ENCODE measurements at regions not wholly inside any gene's neighbourhood (a gene's known extent, or its start where the extent isn't known, plus 50 kb on each side); places are given as distances from the start of the nearest gene placed in this dataset.

- Histone ChIP-seq H3K4me3 (ENCODE audit: low read length) (no peak overlapping the region), H2BK15ac (replicated peaks; ENCODE audit: low read depth) (no peak overlapping the region), H4K5ac (ENCODE audit: low read length) (no peak overlapping the region), H3K36me3 (ENCODE audit: control insufficient read depth, insufficient read depth, low read length) (no peaks in the 10 kb centered on the region), H3K56ac (ENCODE audit: low read length) (no peak overlapping the region), H3K18ac (ENCODE audit: low read length) (no peak overlapping the region), H3K79me2 (ENCODE audit: control insufficient read depth, insufficient read depth, low read length) (no peaks in the 10 kb centered on the region), H3K27me3 (ENCODE audit: insufficient read depth, low read length, poor library complexity) (no peaks in the 10 kb centered on the region), H2BK5ac (ENCODE audit: low read length) (no peak overlapping the region), H3K4me1 (ENCODE audit: control insufficient read depth, low read depth, low read length) (peaks cover 8% of the 10 kb centered on the region), H3K4me2 (ENCODE audit: low read length) (no peak overlapping the region), H3K27ac (ENCODE audit: low read depth, low read length) (no peak overlapping the region), H2AK5ac (ENCODE audit: low read length) (no peak overlapping the region), H4K8ac (ENCODE audit: low read depth, low read length) (no peak overlapping the region), H3K23ac (ENCODE audit: low read length) (no peak overlapping the region), H3K9ac (ENCODE audit: low read length) (no peak overlapping the region), H3K79me1 (ENCODE audit: low read length) (no peaks in the 10 kb centered on the region), H2BK120ac (ENCODE audit: low read depth, low read length) (no peak overlapping the region), H3K4ac (ENCODE audit: low read depth, low read length) (no peak overlapping the region)
- peak; percentile 42 for DNase-seq
- WGBS (ENCODE audit: extremely low coverage, insufficient coverage, low lambda C conversion rate) = no CpG with 5 or more reads among the region's 5 CpGs
These were observed 57.9 kb upstream of the RUNX3 start for GRCh38 chr1:24987875-24988557.

GRCh38 chr1:24987424-24987823 lies 57.3 kb upstream of the RUNX3 start:
- Histone ChIP-seq H3K4me1 (ENCODE audit: control insufficient read depth, low read depth, low read length) (peaks cover 8% of the 10 kb centered on the region), H3K4me3 (ENCODE audit: low read length) (no peak overlapping the region), H2BK120ac (ENCODE audit: low read depth, low read length) (no peak overlapping the region), H2BK5ac (ENCODE audit: low read length) (no peak overlapping the region), H3K56ac (ENCODE audit: low read length) (no peak overlapping the region), H4K8ac (ENCODE audit: low read depth, low read length) (no peak overlapping the region), H3K36me3 (ENCODE audit: control insufficient read depth, insufficient read depth, low read length) (no peaks in the 10 kb centered on the region), H3K4me2 (ENCODE audit: low read length) (no peak overlapping the region), H3K18ac (ENCODE audit: low read length) (no peak overlapping the region), H2AK5ac (ENCODE audit: low read length) (no peak overlapping the region), H4K5ac (ENCODE audit: low read length) (no peak overlapping the region), H3K27me3 (ENCODE audit: insufficient read depth, low read length, poor library complexity) (no peaks in the 10 kb centered on the region), H3K23ac (ENCODE audit: low read length) (no peak overlapping the region), H3K9ac (ENCODE audit: low read length) (no peak overlapping the region), H3K79me1 (ENCODE audit: low read length) (no peaks in the 10 kb centered on the region), H3K4ac (ENCODE audit: low read depth, low read length) (no peak overlapping the region), H2BK15ac (replicated peaks; ENCODE audit: low read depth) (no peak overlapping the region), H3K27ac (ENCODE audit: low read depth, low read length) (no peak overlapping the region), H3K79me2 (ENCODE audit: control insufficient read depth, insufficient read depth, low read length) (no peaks in the 10 kb centered on the region)
- DNase-seq = no peak
- WGBS (ENCODE audit: extremely low coverage, insufficient coverage, low lambda C conversion rate) = no CpG with 5 or more reads among the region's 11 CpGs

- Histone ChIP-seq H3K27me3 (ENCODE audit: insufficient read depth, low read length, poor library complexity) (no peaks in the 10 kb centered on the region), H3K4me1 (ENCODE audit: control insufficient read depth, low read depth, low read length) (peaks cover 8% of the 10 kb centered on the region), H2BK120ac (ENCODE audit: low read depth, low read length) (no peak overlapping the region), H3K18ac (ENCODE audit: low read length) (no peak overlapping the region), H2BK5ac (ENCODE audit: low read length) (no peak overlapping the region), H3K9ac (ENCODE audit: low read length) (no peak overlapping the region), H2BK15ac (replicated peaks; ENCODE audit: low read depth) (no peak overlapping the region), H3K36me3 (ENCODE audit: control insufficient read depth, insufficient read depth, low read length) (no peaks in the 10 kb centered on the region), H3K56ac (ENCODE audit: low read length) (no peak overlapping the region), H4K5ac (ENCODE audit: low read length) (no peak overlapping the region), H2AK5ac (ENCODE audit: low read length) (no peak overlapping the region), H3K4me2 (ENCODE audit: low read length) (no peak overlapping the region), H3K27ac (ENCODE audit: low read depth, low read length) (no peak overlapping the region), H3K23ac (ENCODE audit: low read length) (no peak overlapping the region), H3K79me2 (ENCODE audit: control insufficient read depth, insufficient read depth, low read length) (no peaks in the 10 kb centered on the region), H3K4ac (ENCODE audit: low read depth, low read length) (no peak overlapping the region), H3K79me1 (ENCODE audit: low read length) (no peaks in the 10 kb centered on the region), H3K4me3 (ENCODE audit: low read length) (no peak overlapping the region), H4K8ac (ENCODE audit: low read depth, low read length) (no peak overlapping the region)
- DNase-seq = no peak
- no CpG with 5 or more reads among the region's 2 CpGs for WGBS (ENCODE audit: extremely low coverage, insufficient coverage, low lambda C conversion rate)
These were observed 56.4 kb upstream of the RUNX3 start for GRCh38 chr1:24986372-24986965.

GRCh38 chr1:24985737-24986136 lies 55.7 kb upstream of the RUNX3 start:
- no peak overlapping the region for H2BK5ac ChIP-seq (ENCODE audit: low read length)
- no peak overlapping the region for H3K4ac ChIP-seq (ENCODE audit: low read depth, low read length)
- H4K5ac ChIP-seq (ENCODE audit: low read length) = no peak overlapping the region
- H3K27ac ChIP-seq (ENCODE audit: low read depth, low read length) = no peak overlapping the region
- H3K9ac ChIP-seq (ENCODE audit: low read length) = no peak overlapping the region
- no peak overlapping the region for H3K56ac ChIP-seq (ENCODE audit: low read length)
- no peak overlapping the region for H3K4me3 ChIP-seq (ENCODE audit: low read length)
- H2BK120ac ChIP-seq (ENCODE audit: low read depth, low read length) = no peak overlapping the region
- H2BK15ac ChIP-seq (replicated peaks; ENCODE audit: low read depth) = no peak overlapping the region
- H3K4me2 ChIP-seq (ENCODE audit: low read length) = no peak overlapping the region
- H3K23ac ChIP-seq (ENCODE audit: low read length) = no peak overlapping the region
- H2AK5ac ChIP-seq (ENCODE audit: low read length) = no peak overlapping the region
- H3K36me3 ChIP-seq (ENCODE audit: control insufficient read depth, insufficient read depth, low read length) = no peaks in the 10 kb centered on the region
- no peaks in the 10 kb centered on the region for H3K79me2 ChIP-seq (ENCODE audit: control insufficient read depth, insufficient read depth, low read length)
- H3K27me3 ChIP-seq (ENCODE audit: insufficient read depth, low read length, poor library complexity) = no peaks in the 10 kb centered on the region
- no peak overlapping the region for H4K8ac ChIP-seq (ENCODE audit: low read depth, low read length)
- H3K4me1 ChIP-seq (ENCODE audit: control insufficient read depth, low read depth, low read length) = peaks cover 8% of the 10 kb centered on the region
- no peak overlapping the region for H3K18ac ChIP-seq (ENCODE audit: low read length)
- no CpG with 5 or more reads among the region's 3 CpGs for WGBS (ENCODE audit: extremely low coverage, insufficient coverage, low lambda C conversion rate)
- no peaks in the 10 kb centered on the region for H3K79me1 ChIP-seq (ENCODE audit: low read length)
- no peak for DNase-seq

GRCh38 chr1:24984800-24985522 lies 54.9 kb upstream of the RUNX3 start:
- H4K8ac ChIP-seq (ENCODE audit: low read depth, low read length) = no peak overlapping the region
- H4K5ac ChIP-seq (ENCODE audit: low read length) = no peak overlapping the region
- H3K4ac ChIP-seq (ENCODE audit: low read depth, low read length) = peak overlapping the region; percentile 21
- H3K79me2 ChIP-seq (ENCODE audit: control insufficient read depth, insufficient read depth, low read length) = no peaks in the 10 kb centered on the region
- peak; percentile 90 for DNase-seq
- H2BK15ac ChIP-seq (replicated peaks; ENCODE audit: low read depth) = no peak overlapping the region
- no peak overlapping the region for H3K18ac ChIP-seq (ENCODE audit: low read length)
- no peaks in the 10 kb centered on the region for H3K27me3 ChIP-seq (ENCODE audit: insufficient read depth, low read length, poor library complexity)
- no peaks in the 10 kb centered on the region for H3K79me1 ChIP-seq (ENCODE audit: low read length)
- H2BK5ac ChIP-seq (ENCODE audit: low read length) = peak overlapping the region; percentile 28
- no peak overlapping the region for H2BK120ac ChIP-seq (ENCODE audit: low read depth, low read length)
- no CpG with 5 or more reads among the region's 5 CpGs for WGBS (ENCODE audit: extremely low coverage, insufficient coverage, low lambda C conversion rate)
- H3K4me2 ChIP-seq (ENCODE audit: low read length) = no peak overlapping the region
- H3K4me3 ChIP-seq (ENCODE audit: low read length) = no peak overlapping the region
- H3K36me3 ChIP-seq (ENCODE audit: control insufficient read depth, insufficient read depth, low read length) = no peaks in the 10 kb centered on the region
- H3K56ac ChIP-seq (ENCODE audit: low read length) = peak overlapping the region; percentile 75
- peak overlapping the region; percentile 47 for H3K27ac ChIP-seq (ENCODE audit: low read depth, low read length)
- peaks cover 8% of the 10 kb centered on the region for H3K4me1 ChIP-seq (ENCODE audit: control insufficient read depth, low read depth, low read length)
- peak overlapping the region; percentile 33 for H3K9ac ChIP-seq (ENCODE audit: low read length)
- no peak overlapping the region for H3K23ac ChIP-seq (ENCODE audit: low read length)
- no peak overlapping the region for H2AK5ac ChIP-seq (ENCODE audit: low read length)
